ENCODE measurements at regions not wholly inside any gene's neighbourhood (a gene's known extent, or its start where the extent isn't known, plus 50 kb on each side); places are given as distances from the start of the nearest gene placed in this dataset.
"Not testable (repeated sequence)": the region's sequence is repeated elsewhere in the genome, so short reads cannot be mapped to it uniquely, and the experiment has no call there.

DNA sequence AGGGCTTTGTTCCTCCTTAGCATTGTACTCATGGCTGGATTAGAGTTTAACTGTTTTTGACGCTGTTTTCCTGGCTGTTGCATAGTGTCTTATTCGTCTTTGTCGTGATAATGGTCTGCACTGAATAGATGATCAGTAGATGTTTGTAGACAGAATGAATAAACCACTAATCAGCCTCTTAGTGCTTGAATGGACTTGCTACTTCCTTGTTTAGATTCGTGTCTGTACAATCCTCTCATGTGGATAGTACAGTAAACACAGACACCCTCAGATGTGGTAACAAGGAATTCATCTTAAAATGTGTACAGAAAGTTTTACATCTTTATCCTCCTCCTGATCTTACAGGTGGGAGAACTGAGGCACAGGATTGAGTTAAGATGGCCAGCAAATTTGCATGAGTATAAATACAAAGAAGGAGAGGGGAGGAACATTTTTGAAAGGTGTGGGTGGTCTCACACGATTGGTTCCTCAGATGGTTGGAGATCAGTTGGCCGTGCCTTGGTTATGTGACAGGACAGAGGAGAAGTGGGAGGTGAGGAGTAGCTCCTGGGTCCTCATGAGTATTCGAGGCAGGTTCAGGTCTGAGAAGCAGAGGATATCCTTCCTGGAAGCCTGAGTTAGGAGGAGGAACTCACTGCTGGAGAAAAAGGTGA lies 196.0 kb downstream of the KLRB1 start:
- not testable (repeated sequence) for DNase-seq (ENCODE audit: low spot score)

DNA sequence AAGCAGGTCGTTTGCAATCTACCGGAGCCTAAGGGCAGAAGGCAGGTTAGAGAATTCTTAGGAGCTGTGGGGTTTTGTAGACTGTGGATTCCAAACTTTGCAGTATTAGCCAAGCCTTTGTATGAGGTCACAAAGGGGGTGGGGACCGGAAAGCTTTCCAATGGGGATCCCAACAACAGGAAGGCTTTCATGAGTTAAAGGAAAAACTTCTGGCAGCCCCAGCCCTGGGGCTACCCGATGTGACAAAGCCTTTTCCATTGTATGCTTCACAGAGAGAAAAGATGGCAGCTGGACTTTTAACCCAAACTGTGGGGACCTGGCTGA lies 199.2 kb upstream of the PZP start:
- DNase-seq (ENCODE audit: low spot score), result not testable (repeated sequence)

GRCh38 chr12:9406564-9407424 lies 198.6 kb upstream of the PZP start:
- DNase-seq (ENCODE audit: low spot score), result no peak

DNA sequence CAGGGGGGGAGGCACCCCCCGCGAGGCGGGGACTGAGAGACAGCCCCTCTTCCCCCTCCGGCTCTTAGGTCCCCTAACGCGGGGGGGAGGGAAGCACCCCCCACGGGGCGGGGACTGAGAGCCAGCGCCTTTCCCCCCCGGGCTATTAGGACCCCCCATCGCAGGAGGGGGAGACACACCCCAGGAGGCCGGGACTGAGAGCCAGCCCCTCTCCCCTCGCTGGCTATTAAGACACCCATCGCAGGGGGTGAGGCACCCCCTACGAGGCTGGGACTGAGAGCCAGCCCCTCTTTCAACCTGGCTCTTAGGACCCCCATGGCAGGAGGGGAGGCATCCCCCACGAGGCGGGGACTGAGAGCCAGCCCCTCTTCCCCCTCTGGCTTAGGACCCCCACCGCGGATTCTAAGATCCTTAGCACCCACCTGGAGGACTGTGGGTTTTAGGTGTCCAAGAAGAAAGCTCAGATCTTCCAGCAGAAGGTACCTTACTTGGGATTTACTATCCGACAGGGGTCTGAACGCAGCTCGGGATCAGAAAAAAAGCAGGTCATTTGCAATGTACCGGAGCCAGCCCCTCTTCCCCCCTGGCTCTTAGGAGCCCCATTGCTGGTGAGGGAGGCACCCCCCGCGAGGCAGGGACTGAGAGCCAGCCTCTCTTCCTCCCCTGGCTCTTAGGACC lies 197.8 kb upstream of the PZP start:
- DNase-seq (ENCODE audit: low spot score), result no peak

DNA sequence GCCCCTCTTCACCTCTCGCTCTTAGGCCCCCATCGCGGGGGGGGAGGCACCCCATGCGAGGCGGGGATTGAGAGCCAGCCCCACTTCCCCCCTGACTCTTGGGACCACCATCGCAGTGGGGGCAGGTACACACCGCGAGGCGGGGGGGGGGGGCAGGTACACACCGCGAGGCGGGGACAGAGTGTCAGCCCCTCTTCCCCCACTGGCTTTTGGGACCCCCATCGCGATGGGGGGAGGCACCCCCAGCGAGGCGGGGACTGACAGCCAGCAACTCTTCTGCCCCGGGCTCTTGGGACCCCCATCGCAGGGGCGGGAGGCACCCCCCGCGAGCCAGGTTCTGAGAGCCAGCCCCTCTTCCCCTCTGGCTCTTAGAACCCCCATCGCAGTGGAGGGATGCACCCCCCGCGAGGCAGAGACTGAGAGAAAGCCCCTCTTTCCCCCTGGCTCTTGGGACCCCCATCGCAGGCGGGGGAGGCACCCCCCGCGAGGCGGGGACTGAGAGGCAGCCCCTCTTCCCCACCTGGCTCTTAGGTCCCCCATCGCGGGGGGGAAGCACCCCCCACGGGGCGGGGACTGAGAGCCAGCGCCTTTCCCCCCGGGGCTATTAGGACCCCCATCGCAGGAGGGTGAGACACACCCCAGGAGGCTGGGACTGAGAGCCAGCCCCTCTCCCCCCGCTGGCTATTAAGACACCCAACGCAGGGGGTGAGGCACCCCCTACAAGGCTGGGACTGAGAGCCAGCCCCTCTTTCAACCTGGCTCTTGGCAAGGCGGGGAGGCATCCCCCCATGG lies 196.5 kb upstream of the PZP start:
- no peak for DNase-seq (ENCODE audit: low spot score)

GRCh38 chr12:9404031-9404430 lies 195.8 kb upstream of the PZP start:
- DNase-seq (ENCODE audit: low spot score), result no peak

GRCh38 chr12:9402432-9403040 lies 194.3 kb upstream of the PZP start:
- DNase-seq (ENCODE audit: low spot score), result not testable (repeated sequence)

- not testable (repeated sequence) for DNase-seq (ENCODE audit: low spot score)
Measured at GRCh38 chr12:9396367-9396766, 188.2 kb upstream of the PZP start.

GRCh38 chr12:9395220-9395619 lies 187.0 kb upstream of the PZP start:
- not testable (repeated sequence) for DNase-seq (ENCODE audit: low spot score)

DNA sequence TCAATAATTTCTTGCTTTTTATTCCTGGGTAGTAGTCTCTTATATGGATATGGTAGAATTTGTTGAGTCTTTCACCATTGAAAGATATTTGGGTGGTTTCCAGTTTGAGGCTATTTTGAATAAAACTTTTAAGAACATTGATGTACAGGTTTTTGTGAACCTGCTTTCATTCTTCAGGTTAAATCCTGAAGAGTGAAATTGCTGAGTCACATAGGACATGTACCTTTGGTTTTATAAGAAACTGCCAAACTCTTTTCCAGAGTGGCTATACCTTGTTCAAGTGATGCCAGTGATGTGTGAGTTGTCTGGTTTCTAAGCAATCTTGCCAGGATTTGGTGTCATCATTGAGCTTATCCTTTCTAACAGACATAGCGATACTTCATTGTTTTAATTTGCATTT lies 184.6 kb upstream of the PZP start:
- no peak for DNase-seq (ENCODE audit: low spot score)

DNA sequence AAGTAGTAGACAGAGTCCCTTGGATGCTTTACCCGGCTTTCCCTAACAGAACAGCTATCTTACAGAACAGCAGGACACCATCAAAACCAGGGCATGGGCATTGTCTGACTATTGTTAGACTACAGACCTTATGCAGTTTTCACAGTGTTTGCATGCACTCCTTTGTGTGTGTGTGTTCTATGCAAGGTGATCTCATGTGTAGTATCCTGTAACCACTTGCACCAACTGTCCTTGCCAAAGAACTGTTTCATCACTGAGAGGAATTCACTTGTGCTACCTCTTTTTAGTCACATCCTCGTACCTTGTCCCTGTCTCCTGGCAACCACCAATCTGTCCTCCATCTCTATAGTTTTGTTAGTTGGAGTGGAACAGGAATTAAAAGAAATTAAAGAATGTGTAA lies 183.6 kb upstream of the PZP start:
- no peak for DNase-seq (ENCODE audit: low spot score)

DNA sequence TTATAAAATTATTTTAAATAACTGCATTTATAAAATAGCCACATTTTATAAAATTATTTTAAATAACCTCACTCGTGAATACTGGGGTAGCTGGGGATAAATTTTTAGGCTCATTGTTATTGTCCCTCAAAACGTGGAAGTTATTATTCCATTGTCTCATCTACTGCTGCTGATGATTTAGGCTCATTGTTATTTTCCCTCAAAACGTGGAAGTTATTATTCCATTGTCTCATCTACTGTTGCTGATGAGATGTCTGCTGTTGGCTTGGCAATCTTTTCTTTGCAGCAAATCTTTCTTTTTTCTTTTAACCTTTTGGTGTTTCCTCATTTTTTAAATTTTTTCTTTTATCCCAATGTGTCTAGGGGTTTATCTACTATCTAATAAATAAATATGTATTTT lies 182.6 kb upstream of the PZP start:
- DNase-seq (ENCODE audit: low spot score), result no peak

GRCh38 chr12:9389796-9390195 lies 181.6 kb upstream of the PZP start:
- DNase-seq (ENCODE audit: low spot score), result no peak

- DNase-seq (ENCODE audit: low spot score), result no peak
Measured at GRCh38 chr12:9388379-9388778, 180.2 kb upstream of the PZP start.

DNA sequence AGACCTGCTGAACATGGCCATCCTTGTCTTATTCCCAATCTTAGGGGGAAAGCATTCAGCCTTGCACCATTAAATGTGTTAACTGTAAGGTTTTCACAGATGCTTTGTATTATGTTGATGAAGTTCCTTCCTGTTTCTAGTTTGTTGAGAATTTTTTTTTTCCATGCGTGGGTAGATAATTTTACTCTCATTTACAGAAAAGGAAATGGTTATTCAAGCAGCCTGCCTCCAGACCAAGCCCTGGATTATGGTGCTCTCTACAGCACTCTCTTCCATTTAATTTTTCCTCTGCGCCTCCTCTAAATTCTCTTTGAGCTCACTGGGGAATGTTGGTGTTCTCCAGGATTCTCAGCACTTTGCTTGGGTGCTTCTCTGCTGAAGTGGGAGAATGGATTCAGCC lies 179.3 kb upstream of the PZP start:
- DNase-seq (ENCODE audit: low spot score), result no peak

GRCh38 chr12:9383585-9383984 lies 175.4 kb upstream of the PZP start:
- DNase-seq (ENCODE audit: low spot score), result no peak

GRCh38 chr12:9381619-9382018 lies 173.4 kb upstream of the PZP start:
- DNase-seq (ENCODE audit: low spot score), result no peak

DNA sequence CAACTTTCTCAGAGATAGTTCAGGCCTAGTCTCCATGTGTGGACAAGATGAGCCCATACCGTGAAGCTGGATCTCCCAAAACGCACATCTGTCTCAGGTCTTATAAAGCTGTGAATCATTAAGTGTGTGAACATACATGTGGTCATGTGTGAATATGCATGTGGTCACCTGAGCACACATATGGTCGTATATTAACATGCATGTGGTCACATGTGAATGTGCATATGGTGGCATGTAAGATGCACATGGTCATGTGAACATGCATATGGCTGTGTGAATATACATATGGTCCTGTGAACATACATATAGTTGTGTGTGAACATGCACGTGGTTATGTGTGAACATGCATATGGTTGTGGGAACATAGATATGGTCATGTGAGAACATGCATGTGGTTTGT lies 172.5 kb upstream of the PZP start:
- DNase-seq (ENCODE audit: low spot score), result no peak

DNA sequence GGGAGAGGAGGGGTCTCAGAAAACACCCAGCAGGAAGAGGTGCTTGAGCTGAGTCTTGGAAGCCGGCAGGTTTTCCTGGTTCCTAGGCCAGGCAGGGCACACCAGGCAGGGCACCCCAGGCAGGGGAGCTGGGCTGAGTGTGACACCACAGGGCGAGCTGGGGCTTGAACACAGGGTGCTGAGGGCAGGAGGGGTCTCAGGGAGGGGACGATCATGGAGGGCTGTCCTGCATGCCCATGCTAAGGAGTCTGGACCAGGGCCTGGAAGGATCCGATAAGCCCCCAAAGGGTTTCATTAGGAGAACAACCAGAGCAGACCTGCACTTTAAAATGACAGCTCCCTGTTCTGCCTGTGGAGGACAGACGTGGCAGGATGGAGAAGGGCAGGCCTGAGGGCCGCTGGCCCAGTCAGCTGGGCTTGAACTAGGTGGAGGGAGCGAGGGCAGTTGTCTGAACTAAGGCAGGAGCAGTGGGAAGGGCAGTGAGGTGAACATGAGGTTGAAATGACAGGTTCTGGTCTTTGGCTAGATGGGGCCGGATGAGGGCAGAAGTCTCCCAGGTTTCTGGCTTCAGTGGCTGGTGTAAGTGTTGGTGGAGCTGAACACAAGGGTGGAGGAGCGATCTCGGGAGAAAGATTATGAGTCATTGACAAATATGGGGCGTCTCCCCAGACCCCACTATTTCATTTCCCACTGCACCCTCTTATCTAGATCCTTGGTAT lies 171.0 kb upstream of the PZP start:
- DNase-seq (ENCODE audit: low spot score), result no peak

- no peak for DNase-seq (ENCODE audit: low spot score)
Measured at GRCh38 chr12:9378430-9378835, 170.2 kb upstream of the PZP start.

DNA sequence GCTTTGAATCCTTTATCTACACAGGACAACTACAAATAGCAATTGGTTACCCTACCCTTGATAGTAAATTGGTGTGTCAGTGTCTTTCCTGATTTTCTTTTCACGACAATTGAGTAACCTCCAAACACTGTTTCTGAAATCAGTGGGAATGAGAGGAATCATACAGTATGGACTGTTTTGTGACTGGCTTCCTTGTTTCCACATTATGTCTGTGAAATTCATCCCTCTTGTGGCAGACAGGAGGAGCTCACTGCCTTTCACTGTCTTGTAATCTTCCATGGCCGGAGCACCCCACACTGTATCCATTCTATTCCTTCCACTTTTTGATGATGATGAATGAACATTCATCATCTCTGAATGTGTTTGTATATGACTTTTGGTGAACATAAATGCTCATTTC lies 164.0 kb upstream of the PZP start:
- DNase-seq (ENCODE audit: low spot score), result no peak

Data from A172 (cell line).